ENCODE measurements at regions not wholly inside any gene's neighbourhood (a gene's known extent, or its start where the extent isn't known, plus 50 kb on each side); places are given as distances from the start of the nearest gene placed in this dataset.
A peak's percentile ranks its signal among the peaks of the same experiment; 100 is the strongest.
"Not testable (repeated sequence)": the region's sequence is repeated elsewhere in the genome, so short reads cannot be mapped to it uniquely, and the experiment has no call there.

DNA sequence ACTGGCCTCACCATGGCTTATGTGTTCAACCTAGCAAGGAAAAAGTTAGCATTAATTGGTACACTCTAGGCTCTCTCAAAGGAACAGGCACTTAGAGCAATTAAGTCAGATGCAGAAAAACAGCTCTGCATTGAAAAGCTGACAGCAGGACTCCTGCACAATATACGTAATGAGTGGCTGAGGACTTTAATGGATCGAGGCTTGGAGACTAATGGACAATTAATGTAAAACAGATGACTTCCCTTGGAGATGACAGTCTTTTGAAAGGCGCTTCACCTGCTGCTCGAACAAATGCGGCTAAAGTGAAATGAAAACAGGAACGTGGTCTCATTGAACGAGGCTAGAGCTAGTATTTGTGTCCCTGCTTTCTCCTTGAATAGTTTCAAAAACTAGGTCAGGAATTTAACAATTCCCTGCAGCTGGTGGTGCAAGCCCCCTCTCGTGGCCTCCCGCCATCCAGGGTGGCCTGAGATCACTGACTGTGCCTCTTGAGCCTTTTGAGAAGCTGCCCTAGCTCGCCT is 137.1 kb downstream of the ELOVL4 start:
- DNase-seq (ENCODE audit: low spot score) = no peak

- no peak for DNase-seq (ENCODE audit: low spot score)
Observed at GRCh38 chr6:79808921-79809320, 138.4 kb downstream of the ELOVL4 start.

DNA sequence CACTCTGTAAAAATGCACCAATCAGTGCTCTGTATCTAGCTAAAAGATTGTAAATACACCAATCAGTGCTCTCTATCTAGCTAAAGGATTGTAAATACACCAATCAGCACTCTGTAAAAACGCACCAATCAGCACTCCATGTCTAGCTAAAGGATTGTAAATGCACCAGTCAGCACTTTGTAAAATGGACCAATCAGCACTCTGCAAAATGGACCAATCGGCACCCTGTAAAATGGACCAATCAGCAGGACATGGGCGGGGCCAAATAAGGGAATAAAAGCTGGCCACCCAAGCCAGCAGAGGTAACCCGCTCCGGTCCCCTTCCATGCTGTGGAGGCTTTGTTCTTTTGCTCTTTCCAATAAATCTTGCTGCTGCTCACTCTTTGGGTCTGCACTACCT is 140.7 kb downstream of the ELOVL4 start:
- DNase-seq (ENCODE audit: low spot score) = not testable (repeated sequence)

DNA sequence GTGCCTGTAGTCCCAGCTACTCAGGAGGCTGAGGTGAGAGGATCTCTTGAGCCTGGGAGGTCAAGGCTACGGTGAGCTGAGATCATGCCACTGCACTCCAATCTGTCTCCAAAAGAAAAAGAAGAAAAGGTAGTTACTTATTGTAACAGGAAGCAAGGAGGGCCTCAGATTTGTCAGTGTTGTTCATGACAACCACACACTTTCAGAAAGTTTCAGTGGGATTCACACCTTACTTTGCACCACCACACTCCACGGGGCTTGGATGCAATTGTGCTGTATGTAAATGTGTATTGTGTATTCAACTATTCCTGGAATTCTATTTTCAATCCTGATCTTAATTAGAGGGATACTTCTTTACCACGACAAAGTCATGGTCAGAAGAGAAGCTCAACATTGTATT is 142.6 kb downstream of the ELOVL4 start:
- DNase-seq (ENCODE audit: low spot score) = no peak

GRCh38 chr6:79803917-79804316 is 143.4 kb downstream of the ELOVL4 start:
- no peak for DNase-seq (ENCODE audit: low spot score)

DNA sequence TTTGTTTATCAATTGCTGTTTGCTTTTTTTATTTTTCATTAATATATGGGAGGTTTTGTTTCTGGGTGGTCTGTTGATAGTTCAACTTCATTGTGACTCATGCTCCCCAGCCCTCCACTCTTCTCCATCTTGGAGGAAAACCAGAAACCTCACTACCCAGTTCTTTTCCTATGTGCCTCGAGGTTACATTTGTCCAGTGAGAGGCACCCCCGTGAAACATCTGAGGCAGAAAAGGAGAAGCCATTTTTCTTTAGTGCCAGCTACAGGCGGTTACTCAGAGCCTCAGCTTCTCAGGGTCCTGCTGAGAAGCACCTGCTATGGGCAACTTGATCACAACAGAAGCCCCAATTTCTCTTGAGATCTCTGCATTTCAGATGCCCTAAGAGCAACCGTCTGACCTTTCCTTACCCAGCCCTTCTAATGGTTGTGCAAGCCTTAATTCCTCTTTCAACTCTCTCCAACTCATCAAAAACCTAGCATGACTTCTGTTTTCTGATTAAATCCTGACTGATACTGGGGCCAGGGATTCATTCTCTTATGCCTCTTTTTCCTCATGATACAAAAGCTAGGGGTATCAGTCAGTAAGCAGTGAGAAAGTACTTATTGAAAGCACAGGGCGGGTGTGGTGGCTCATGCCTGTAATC is 144.6 kb downstream of the ELOVL4 start:
- DNase-seq (ENCODE audit: low spot score) = no peak

GRCh38 chr6:79801362-79801761 is 146.0 kb downstream of the ELOVL4 start:
- no peak for DNase-seq (ENCODE audit: low spot score)

DNA sequence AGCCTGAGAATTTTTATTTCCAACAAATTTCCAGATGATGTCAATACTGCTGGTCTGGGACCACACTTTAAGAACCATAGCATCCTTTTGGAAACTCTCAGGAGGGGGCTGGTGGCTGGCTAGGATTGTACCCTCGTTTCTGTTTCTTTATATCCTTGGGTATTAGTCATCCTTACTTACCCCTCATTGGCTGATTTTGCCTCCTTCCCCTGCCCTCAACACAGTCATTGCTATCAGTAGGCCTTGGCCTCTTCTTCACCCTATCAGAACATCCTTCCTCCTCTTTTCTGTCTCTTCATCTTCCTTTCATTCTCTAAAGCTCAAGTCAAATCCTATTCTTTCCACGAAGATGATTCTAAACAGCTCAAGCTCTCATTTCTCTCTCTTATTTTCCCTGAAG is 148.5 kb downstream of the ELOVL4 start:
- no peak for DNase-seq (ENCODE audit: low spot score)

DNA sequence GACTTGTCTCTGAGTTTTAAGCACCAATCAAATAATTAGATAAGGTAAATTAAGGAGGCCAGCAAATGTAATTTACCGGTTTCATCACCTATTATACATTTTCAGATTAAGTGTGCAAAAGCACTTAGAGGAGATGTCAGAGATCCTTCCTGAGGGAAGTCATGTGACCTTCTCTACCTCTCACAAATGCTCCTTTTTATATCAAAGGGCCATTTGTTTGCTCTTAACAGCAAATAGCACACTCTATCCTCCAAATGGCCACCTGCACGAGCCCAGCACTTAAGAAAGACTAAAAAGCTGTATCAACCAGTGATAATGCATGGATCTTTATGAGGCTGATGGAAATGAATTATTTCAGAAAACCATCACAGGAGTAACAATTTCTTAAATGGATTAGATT is 149.4 kb downstream of the ELOVL4 start:
- DNase-seq (ENCODE audit: low spot score) = no peak

DNA sequence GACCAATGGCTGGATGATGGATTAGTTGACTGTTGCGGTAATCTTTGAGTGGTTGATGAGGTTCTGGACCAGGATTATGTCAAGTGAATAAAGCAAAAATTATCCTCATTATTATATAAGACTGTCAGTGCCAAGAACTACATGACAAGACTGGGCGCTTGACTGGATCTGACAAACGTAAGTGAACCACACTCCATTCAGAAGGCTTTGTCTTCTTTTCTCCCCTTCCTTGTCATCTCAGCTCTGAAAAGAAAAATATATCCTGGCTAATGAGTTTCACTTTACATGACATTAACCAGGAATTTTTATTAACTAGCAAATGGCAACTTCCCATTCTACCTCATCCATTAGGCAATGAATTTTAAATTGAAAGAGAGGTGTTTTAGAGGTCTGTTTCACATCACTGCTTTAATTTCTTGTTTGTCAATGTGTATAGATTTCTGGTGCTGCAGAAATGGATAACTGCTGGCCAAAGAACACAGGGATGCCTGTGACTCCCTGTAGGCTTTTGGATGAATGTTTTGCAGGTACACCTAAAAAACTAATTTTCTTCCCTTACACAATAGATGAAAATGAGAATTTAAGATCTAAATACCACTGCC is 150.1 kb downstream of the ELOVL4 start:
- DNase-seq (ENCODE audit: low spot score) = no peak

- DNase-seq (ENCODE audit: low spot score) = no peak
Observed at GRCh38 chr6:79796197-79796596, 151.2 kb downstream of the ELOVL4 start.

DNA sequence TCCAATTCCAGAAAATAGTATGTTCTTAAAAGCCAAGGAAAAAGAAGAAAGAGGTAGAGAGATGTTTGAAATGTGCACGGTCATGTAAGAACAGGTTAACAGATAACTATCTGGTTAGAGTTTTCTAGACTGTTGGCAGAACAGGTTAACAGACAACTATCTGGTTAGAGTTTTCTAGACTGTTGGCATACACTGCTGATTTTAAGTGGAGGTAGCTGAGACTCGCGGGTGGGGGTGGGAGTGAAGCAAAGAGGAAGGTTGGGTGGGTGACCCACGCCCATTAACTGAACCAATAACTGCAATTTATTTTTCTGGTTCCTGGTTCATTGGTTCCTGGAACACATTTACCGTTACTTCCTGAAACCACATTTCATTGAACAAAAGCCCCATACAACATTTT is 157.5 kb downstream of the ELOVL4 start:
- DNase-seq (ENCODE audit: low spot score) = no peak

- DNase-seq (ENCODE audit: low spot score) = no peak
Observed at GRCh38 chr6:79788756-79789155, 157.6 kb downstream of the SH3BGRL2 start.

GRCh38 chr6:79787626-79788025 is 156.5 kb downstream of the SH3BGRL2 start:
- DNase-seq (ENCODE audit: low spot score) = no peak

DNA sequence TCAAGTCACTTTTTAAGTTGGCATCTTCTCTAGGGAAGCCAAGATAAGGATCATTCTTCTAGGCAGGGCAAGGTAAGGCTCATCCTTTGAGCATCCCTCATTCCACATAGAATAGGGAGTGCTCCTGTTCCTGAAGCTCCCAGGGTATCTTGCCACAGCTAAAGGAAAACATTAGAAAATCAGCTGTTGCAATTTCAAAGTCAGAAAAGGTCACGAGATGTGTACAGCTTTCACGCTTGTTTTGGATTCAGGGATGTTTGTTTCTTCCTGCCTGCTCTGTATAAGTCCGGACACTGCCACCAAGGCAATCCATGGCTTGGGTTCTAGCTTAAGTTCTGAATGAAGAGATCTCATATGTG is 153.2 kb downstream of the SH3BGRL2 start:
- no peak for DNase-seq (ENCODE audit: low spot score)

DNA sequence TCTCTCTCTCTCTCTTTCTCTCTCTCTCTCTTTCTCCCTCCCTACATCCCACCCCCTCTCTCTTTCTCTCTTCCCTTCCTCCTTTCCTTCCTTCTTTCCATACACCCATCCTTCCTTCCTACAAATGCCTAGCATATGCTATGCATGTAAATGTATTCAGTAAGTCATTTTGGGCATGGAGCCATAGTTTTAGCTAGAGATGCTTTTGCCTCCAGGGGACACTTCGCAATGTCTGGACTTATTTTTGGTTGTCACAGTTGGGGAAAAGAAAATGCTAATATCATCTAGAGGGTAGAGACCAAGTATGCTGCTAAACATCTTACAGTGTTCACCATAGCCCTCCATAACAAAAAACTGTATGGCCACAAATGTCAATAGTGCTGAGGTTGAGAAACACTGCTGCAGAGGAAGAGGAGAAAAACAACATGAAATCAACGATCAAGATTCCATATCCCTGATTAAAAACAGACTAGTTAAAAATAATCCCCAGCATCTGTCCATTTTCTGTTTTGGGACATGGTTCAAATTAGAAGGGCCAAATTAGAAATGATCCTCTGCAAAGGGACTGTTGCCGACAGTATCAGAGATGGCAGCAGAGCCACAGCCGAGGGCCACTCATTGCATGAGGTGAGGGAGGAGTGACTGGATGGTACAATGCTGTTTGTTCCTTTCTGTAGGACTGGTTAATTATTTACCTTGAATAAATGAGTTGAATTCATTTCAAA is 152.7 kb downstream of the SH3BGRL2 start:
- no peak for DNase-seq (ENCODE audit: low spot score)

GRCh38 chr6:79782792-79783580 is 151.9 kb downstream of the SH3BGRL2 start:
- no peak for DNase-seq (ENCODE audit: low spot score)

- DNase-seq (ENCODE audit: low spot score) = no peak
Observed at GRCh38 chr6:79781916-79782315, 150.8 kb downstream of the SH3BGRL2 start.

DNA sequence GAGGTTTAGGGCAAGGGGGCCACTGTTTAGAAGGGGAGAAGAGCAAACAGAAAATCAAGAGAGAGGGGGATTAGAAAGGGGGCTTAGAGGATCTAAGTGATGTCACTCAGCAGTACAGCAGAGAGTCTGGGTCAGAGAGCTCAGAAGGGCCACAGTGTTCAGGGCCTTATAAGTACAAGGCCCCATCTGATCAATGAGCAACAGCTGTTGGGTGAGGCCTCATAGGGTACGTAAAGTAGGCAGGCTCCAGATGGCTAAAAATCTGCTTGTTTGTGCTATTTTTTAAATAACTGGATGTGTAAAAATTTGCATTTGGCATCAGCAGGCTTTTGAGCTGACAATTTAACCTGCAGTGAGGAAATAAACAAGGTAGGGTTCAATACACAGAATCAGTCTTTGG is 149.8 kb downstream of the SH3BGRL2 start:
- DNase-seq (ENCODE audit: low spot score) = no peak

DNA sequence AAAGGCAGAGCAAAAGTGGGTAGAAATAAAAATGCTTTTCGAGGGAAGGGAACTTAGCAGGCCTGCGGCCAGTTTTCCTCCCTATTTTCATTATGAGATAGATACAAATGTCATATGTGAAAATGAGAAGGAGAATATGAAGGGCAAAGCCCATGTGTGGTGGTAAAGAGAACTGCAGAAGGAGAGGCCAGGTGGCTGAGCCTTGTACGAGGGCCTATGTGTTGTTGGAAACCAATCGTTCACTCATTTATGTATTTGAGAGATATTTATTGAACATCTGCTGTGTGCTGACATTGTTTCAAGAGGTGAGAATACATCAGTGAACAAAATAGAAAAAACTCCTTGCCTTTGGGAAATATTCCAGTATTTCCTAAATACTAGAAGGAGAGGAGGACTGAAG is 147.7 kb downstream of the SH3BGRL2 start:
- DNase-seq (ENCODE audit: low spot score) = no peak

GRCh38 chr6:79777713-79778579 is 146.8 kb downstream of the SH3BGRL2 start:
- peak; percentile 92 for DNase-seq (ENCODE audit: low spot score)

DNA sequence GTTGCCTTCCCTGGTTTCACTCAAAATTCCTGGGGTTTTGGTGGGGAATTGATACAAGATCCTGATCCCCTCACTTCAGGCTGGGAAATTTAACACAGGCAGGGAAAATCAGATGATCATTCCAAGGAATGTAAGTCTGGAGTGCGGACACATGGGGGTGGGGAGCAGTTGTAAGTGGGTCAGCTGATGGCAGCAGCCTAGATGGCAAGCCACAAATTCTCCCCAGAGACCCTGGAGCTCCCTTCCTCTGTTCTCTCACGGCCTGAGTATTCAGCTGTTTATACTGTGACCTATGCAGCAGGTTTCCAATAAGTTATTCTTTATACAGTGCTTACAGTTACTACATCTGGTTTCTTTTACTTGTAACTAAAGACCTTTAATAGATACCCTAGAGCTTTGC is 144.9 kb downstream of the SH3BGRL2 start:
- no peak for DNase-seq (ENCODE audit: low spot score)

Data from germinal center (tissue), 1 donor.